ENCODE measurements at regions not wholly inside any gene's neighbourhood (a gene's known extent, or its start where the extent isn't known, plus 50 kb on each side); places are given as distances from the start of the nearest gene placed in this dataset.

DNA sequence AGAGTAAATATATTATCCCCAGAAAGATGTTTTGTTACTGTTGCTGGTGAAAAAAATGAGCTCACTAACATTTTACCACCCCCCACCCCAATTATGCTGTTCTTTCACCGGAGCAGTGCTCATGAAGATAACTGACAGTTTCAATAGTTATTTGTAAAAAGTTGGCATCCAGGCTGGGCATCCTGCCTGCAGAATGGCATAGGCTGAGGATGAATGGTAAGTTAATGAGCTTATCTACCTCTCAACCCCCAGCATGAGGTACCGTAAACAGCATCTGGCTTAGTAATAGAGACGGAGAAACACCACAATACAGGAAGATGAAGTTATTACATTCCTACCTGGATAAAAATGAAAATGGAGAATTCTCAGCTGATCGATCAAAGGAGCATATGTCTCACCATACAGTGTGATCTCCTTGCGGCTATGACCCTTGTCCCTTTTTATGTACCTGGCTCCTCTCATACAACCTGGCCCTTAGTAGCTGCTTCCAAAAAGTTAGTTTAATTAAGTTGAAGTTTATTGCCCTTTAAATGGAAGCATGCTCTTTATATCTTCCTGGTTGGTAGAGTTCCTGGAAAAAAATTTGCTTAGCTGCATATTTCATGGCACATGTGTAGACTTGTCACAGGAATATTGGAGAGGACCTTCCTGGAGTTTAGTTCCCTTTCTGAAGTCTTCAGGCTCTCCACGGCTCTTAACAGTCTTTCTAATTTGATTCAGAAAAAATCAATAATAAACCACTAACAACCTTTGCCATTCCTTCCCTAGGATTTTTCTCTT lies 61.2 kb upstream of the MPHOSPH6 start:
- DNase-seq = no peak

DNA sequence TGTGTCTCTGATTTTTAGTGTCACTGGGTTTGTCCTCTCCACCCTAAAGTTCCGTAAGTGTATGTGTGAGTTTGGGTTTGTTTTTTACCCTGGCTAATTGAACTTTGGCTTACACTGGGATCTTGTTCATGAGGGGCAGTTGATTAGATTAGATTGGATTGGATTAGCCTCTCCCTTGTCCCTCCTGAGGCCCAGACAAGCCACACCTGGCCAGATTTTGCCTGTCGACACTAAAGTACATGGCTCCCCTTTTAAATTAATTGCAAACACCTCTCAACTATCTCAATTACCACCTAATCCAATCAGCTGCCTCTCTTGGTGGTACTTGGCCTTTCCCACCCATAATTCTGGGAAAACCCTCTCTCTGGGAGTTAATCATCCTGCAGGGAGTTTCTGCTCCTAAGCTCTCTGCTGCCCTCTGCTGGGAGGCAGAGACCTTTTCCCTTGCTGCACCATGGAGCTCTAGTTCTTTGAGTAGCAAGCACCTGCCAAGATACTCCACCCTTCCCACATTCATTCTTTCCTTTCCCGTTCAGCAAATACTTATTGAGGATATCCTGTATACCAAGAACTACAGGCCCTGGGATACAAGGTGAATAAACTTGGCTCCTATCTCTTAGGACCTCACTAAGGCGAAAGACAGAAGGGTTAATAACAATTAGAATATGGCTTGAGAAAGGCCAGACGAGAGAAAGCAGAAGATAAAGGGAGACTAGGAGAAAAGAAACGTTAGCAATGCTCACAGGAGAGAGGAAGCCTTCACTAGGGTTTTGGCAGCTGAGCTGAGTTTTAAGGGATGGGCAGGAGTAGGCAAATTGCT lies 60.0 kb upstream of the MPHOSPH6 start:
- peak; percentile 12 for DNase-seq

DNA sequence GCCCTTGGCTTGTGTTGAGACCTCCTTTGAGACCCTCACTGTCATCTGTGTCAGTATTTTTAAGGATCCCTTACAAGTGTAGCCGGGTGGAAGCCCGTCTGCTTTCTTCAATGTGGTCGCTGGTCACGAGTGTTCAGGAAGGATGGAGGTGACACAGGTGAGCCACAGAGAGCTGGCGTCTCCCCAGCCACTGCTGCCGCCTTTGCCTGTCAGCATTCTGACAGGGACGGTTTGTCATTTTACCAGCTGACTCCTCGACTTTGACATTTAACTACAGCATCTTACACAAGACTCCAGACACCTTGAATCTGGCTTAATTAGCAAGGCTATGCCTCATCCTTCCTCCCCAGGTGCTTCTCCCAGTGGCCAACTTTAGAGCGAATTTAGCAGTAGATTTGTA lies 56.3 kb upstream of the MPHOSPH6 start:
- no peak for DNase-seq

DNA sequence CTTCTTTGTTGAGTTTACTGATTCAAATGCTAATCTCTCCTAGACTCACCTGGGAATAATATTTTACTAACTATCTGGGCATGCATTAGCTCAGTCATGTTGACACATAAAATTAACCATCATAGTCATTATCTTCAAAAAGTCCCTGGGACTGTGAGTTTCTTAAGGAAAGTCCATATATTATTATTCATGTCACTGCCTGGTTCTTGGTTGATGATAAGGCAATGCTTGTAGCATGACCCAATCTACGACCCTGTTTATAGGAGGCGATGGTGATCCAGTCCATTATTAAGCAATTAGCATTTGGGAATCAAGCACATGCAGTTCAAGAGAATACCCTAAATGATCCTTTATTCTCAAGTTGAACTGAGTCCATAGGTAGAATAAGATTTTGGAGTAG lies 54.8 kb upstream of the MPHOSPH6 start:
- no peak for DNase-seq

DNA sequence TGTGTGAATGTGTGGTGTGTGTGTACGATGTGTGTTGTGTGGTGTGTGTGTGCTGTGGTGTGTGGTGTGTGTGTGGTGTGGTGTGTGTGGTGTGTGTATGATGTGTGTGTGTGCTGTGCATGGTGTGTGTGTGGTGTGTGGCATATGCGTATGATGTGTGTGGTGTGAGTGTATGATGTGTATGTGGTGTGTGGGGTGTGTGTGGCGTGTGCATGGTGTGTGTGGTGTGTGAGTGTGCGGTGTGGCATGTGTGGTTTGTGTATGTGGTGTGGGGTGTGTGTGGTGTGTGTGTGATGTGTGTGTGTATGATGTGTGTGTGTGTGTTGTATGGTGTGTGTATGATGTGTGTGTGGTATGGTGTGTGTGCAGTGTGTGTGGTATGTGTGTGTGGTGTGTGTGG lies 50.5 kb upstream of the MPHOSPH6 start:
- DNase-seq = no peak
